GM18519 (cell line): ENCODE measurements at regions not wholly inside any gene's neighbourhood (a gene's known extent, or its start where the extent isn't known, plus 50 kb on each side); places are given as distances from the start of the nearest gene placed in this dataset.

ENCODE experiments used
- ATAC-seq: cut with Tn5 transposase; IDR thresholded peaks from one replicate; pipeline ENCODE4 v1.9.1; 2021; ENCODE audit warnings: mild to moderate bottlenecking, moderate library complexity; ENCODE audit not compliant: unreplicated experiment, low FRiP score

DNA sequence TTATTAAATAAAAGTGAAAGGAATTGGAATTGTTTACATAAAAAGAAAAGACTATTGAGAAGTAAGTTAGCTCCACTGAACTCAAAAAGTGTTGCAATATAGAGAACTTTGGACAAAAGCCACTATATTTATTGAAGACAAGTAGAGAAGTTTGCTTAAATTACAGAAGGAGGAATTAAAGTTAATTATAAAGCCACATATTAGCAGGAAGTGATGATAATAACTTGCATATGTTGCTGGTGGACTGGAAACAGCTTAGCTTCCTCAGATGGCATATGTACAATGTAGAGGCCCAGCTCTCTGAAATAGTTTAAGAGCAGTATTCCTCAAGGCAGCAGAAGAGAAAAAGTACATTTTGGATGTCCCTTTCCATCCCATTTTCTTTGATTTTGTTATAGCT lies 400.7 kb downstream of the GATA3 start:
- no peak for ATAC-seq

DNA sequence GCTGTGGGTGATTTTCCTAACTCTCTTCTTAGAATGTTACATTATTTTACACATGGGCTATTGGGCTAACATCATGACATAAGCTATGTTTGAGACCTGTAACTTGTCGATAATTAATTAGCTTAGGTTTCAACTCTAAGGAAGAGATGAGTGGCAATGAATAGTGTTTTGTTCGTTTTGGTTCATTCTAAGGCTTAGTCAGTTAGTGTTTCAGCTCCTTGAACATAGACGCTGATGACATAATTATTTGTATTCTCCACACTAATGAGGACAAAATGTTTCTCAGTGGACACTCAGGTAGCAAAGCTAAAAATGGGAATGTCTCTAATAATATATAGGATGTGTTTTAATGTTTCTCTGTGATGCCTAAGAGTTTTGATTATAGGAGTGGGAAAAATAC lies 401.9 kb downstream of the GATA3 start:
- ATAC-seq = no peak

GRCh38 chr10:8460626-8461025 lies 406.1 kb downstream of the GATA3 start:
- no peak for ATAC-seq

- ATAC-seq = no peak
Observed at GRCh38 chr10:8462565-8462964, 408.1 kb downstream of the GATA3 start.

DNA sequence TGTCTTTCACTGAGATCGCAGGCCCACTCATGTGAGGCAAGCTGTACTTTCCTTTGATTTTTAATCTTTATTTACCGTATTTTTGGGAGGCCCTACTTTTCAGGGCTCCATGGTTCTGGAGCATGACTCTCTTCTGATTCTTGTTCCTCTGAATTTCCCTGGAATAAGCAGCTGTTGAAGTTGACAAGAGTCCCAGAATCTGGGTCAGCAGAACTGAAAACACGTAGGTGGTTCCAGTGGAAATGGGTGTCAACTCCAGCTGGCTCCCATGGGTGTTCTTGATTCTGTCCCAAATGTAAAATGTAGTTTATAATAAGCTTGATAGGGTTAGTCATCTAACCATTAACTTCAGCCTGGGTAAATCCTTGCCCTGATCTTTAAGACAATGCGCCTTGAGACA lies 409.4 kb downstream of the GATA3 start:
- no peak for ATAC-seq

GRCh38 chr10:8468477-8468876 lies 414.0 kb downstream of the GATA3 start:
- ATAC-seq = no peak

- ATAC-seq = no peak
Observed at GRCh38 chr10:8473205-8473604, 418.7 kb downstream of the GATA3 start.

- ATAC-seq = no peak
Observed at GRCh38 chr10:8477300-8477699, 422.8 kb downstream of the GATA3 start.

DNA sequence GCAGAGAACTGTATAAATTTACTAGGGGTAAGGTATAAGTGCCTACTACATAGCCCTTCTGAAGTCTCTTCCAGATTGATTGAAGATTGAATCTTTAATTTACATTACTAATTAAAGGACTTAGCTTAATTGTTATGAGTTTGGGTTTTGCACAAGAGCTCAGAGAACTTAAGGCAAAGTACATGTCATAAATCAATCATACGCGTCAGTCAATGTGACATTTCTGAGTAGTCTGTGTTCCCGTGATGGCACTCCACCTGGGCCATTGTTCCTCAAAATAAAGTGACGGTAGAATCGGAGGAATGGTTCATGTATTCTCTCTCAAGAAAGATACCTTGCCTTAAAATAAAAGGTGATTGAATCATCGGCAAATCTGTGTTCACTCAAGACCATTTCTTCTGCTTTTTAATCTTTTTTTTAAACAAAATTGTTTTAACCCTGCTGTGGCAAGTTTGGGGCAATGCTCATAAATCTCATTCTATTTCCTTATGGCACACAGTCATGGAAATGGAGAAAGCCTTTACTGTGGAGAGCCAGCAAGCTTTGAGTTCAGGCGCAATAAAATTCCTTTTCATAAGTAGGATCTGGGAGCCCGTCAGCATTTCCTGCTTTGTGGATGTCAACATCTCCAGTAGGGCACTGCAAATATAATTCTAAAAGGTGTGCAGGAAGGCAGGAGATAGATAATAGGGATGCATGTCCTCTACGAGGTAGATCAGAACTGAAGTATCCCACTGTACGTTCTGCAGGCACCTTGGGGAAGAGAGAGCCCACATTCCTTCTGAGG lies 427.4 kb downstream of the GATA3 start:
- ATAC-seq = no peak

GRCh38 chr10:8485032-8485431 lies 430.5 kb downstream of the GATA3 start:
- ATAC-seq = no peak

DNA sequence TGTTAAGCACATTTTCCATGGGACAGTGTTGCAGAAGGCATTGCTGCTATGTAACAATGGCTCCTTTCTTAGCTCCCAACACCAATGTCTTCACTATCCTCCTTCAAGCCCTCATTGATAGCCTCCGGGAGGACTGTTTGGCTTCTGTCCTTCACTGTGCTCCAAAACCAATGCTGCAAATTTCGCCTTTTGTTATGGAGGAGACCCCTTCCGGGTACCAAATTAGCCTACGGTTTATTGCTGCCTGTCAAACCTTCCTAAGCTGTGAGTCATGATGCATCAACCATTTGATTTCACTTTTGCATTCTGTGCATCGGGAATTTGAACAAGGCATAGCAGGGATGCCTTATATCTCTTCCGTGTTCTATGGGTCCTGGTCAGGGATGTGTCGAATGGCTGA lies 432.9 kb downstream of the GATA3 start:
- no peak for ATAC-seq

DNA sequence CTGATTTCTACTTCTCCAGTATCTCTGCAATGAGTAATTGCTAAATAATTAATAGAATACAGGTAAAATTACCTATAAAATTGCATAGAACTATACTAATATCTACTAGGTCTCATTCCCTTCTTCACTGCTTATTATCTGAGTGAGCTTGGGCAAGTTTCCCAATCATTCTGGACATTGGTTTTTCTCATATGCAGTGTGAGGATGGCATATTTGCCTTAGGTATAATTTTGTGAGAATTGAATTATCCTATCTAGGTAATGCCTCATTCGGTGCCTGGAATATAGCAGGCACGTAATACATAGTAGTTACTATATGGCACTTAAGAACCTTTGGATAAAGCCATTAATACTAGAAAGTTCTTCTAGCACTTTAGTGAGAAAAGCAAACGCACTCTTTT lies 434.7 kb downstream of the GATA3 start:
- ATAC-seq = no peak

DNA sequence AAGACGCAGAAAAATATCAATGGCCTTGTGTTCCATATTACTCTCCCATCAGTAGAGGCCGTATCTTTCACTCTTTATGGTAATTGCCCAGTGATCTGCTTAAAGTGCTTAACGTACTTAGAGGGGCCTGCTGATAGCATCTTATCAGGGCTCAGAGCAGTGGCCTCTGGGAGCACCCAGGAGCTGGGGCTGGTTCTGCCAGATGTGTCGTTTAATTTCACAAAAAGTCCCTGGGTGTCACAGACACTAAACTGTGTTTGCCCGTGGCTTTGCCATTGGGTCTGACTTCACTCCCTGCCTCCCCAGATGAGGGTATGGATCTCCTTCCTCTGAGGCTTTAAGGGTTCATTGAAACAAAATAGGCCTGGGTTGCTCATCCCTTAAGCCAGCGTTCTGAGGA lies 435.3 kb downstream of the GATA3 start:
- no peak for ATAC-seq

- ATAC-seq = no peak
Observed at GRCh38 chr10:8498290-8498689, 443.8 kb downstream of the GATA3 start.

DNA sequence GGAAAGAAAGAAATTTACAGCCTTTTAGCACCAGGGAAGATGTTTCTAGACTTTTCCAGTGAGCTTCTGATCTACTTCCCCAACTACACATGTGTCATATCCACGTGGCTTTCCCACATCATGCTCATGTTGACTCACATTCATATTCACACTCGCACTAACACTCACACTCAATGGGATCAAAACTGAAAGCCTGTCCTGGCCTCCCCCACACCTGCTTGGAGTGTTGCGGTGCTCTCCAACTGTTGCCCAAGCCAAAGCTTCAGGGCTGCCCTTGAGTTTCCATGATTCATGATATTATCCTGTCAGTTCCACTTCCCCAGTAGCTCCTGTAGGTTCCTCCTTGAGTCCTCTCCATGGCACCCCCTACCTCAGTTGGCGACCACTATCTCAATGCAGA lies 444.4 kb downstream of the GATA3 start:
- ATAC-seq = no peak

- no peak for ATAC-seq
Observed at GRCh38 chr10:8499312-8499711, 444.8 kb downstream of the GATA3 start.

GRCh38 chr10:8499752-8500390 lies 445.4 kb downstream of the GATA3 start:
- ATAC-seq = no peak

DNA sequence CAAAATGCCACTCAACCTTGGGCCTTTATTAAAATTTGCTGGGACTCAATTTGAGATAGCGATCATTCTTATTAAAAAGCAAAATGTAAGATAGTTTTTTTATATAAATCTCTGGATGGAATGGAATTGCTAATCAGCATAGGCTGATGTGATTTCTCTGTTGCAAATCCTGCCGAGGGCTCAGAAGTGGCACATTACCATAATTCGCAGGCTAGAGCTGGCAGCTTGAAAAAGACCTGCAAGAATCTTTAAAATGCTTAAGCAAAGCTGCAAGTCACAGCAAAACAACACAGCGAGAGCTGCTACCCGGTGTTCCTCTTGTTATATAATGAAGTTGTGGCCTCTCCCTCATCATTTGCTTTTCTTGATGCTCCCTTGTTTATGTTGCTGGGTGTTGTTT lies 448.1 kb downstream of the GATA3 start:
- ATAC-seq = no peak

DNA sequence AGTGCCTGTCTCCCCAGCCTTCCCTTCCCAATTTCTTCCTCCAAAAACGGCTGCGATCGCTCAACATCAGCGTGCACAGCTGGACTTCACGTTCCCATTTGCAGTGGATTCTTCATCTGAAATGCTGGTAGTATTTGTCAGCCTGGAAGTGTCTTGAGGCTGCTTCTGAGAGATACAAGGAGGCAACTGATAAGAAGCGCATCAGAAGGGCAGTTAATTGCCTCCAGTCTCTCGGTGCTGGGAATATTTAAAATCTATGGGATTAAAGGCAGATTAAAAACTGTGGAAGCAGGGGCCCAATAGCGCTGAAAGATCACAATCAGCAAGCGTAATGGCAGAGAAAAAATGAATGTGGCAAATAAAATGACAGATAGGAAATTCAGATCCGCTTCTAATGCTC lies 450.0 kb downstream of the GATA3 start:
- no peak for ATAC-seq

- no peak for ATAC-seq
Observed at GRCh38 chr10:8507156-8507555, 452.7 kb downstream of the GATA3 start.

- ATAC-seq = no peak
Observed at GRCh38 chr10:8508882-8509281, 454.4 kb downstream of the GATA3 start.

GRCh38 chr10:8510471-8510870 lies 456.0 kb downstream of the GATA3 start:
- no peak for ATAC-seq
